ENCODE measurements at regions not wholly inside any gene's neighbourhood (a gene's known extent, or its start where the extent isn't known, plus 50 kb on each side); places are given as distances from the start of the nearest gene placed in this dataset.

- DNase-seq (ENCODE audit: low read depth) = peak; percentile 30
- H3K4me3 ChIP-seq (ENCODE audit: control insufficient read depth, low read depth, low read length) = no peak overlapping the region
- TF ChIP-seq CTCF (conservative IDR thresholded peaks at IDR 0.05; ENCODE audit: control insufficient read depth, insufficient read depth, low read depth, low read length) = peak; percentile 54
Observed at GRCh38 chr18:41745166-41746049, 209.6 kb upstream of the PIK3C3 start.

GRCh38 chr18:41744421-41745030 is 210.5 kb upstream of the PIK3C3 start:
- no peak for DNase-seq (ENCODE audit: low read depth)
- H3K4me3 ChIP-seq (ENCODE audit: control insufficient read depth, low read depth, low read length) = no peak overlapping the region
- no peak for TF ChIP-seq CTCF (conservative IDR thresholded peaks at IDR 0.05; ENCODE audit: control insufficient read depth, insufficient read depth, low read depth, low read length)

- H3K4me3 ChIP-seq (ENCODE audit: control insufficient read depth, low read depth, low read length) = no peak overlapping the region
- DNase-seq (ENCODE audit: low read depth) = no peak
Observed at GRCh38 chr18:41737218-41737617, 217.8 kb upstream of the PIK3C3 start.

GRCh38 chr18:41734917-41735316 is 220.1 kb upstream of the PIK3C3 start:
- H3K4me3 ChIP-seq (ENCODE audit: control insufficient read depth, low read depth, low read length) = no peak overlapping the region
- no peak for TF ChIP-seq CTCF (conservative IDR thresholded peaks at IDR 0.05; ENCODE audit: control insufficient read depth, insufficient read depth, low read depth, low read length)
- DNase-seq (ENCODE audit: low read depth) = no peak

More at GRCh38 chr18:41737218-41737617, 217.8 kb upstream of the PIK3C3 start:
- no peak for TF ChIP-seq CTCF (conservative IDR thresholded peaks at IDR 0.05; ENCODE audit: control insufficient read depth, insufficient read depth, low read depth, low read length)

- TF ChIP-seq CTCF (conservative IDR thresholded peaks at IDR 0.05; ENCODE audit: control insufficient read depth, insufficient read depth, low read depth, low read length) = no peak
- H3K4me3 ChIP-seq (ENCODE audit: control insufficient read depth, low read depth, low read length) = no peak overlapping the region
- DNase-seq (ENCODE audit: low read depth) = no peak
Observed at GRCh38 chr18:41732356-41732755, 222.7 kb upstream of the PIK3C3 start.

GRCh38 chr18:41731884-41732283 is 223.2 kb upstream of the PIK3C3 start:
- no peak for TF ChIP-seq CTCF (conservative IDR thresholded peaks at IDR 0.05; ENCODE audit: control insufficient read depth, insufficient read depth, low read depth, low read length)
- DNase-seq (ENCODE audit: low read depth) = no peak
- H3K4me3 ChIP-seq (ENCODE audit: control insufficient read depth, low read depth, low read length) = no peak overlapping the region

All from fibroblast of mammary gland (primary cell).